ENCODE measurements at regions not wholly inside any gene's neighbourhood (a gene's known extent, or its start where the extent isn't known, plus 50 kb on each side); places are given as distances from the start of the nearest gene placed in this dataset.
A peak's percentile ranks its signal among the peaks of the same experiment; 100 is the strongest.

- TF ChIP-seq CTCF (IDR thresholded peaks at IDR 0.05; ENCODE audit: low read depth, low read length), result no peak
- DNase-seq (ENCODE audit: extremely low read depth, low read depth), result no peak
Observed at GRCh38 chr3:168342946-168343850, 247.5 kb upstream of the GOLIM4 start.

GRCh38 chr3:168341956-168342936, 246.5 kb upstream of the GOLIM4 start:
- no peak for DNase-seq (ENCODE audit: extremely low read depth, low read depth)
- no peak for TF ChIP-seq CTCF (IDR thresholded peaks at IDR 0.05; ENCODE audit: low read depth, low read length)

GRCh38 chr3:168341192-168341815, 245.6 kb upstream of the GOLIM4 start:
- TF ChIP-seq CTCF (IDR thresholded peaks at IDR 0.05; ENCODE audit: low read depth, low read length), result no peak
- peak; percentile 28 for DNase-seq (ENCODE audit: extremely low read depth, low read depth)

GRCh38 chr3:168338161-168338560, 242.4 kb upstream of the GOLIM4 start:
- DNase-seq (ENCODE audit: extremely low read depth, low read depth), result no peak
- TF ChIP-seq CTCF (IDR thresholded peaks at IDR 0.05; ENCODE audit: low read depth, low read length), result no peak

GRCh38 chr3:168336276-168336675, 240.6 kb upstream of the GOLIM4 start:
- no peak for TF ChIP-seq CTCF (IDR thresholded peaks at IDR 0.05; ENCODE audit: low read depth, low read length)
- no peak for DNase-seq (ENCODE audit: extremely low read depth, low read depth)

GRCh38 chr3:168333410-168333935, 237.7 kb upstream of the GOLIM4 start:
- no peak for DNase-seq (ENCODE audit: extremely low read depth, low read depth)
- no peak for TF ChIP-seq CTCF (IDR thresholded peaks at IDR 0.05; ENCODE audit: low read depth, low read length)

Data from AG09319 (cell line).